SU-DHL-6 (cell line): ENCODE measurements at regions not wholly inside any gene's neighbourhood (a gene's known extent, or its start where the extent isn't known, plus 50 kb on each side); places are given as distances from the start of the nearest gene placed in this dataset.

ENCODE experiments used
- CTCF ChIP-seq: fragments of 200-600 bp; sonication (generic); IDR thresholded peaks from one replicate; pipeline ENCODE4 v1.5.1; 2017; ENCODE audit warnings: antibody characterized with exemption, mild to moderate bottlenecking, low read length, moderate library complexity; ENCODE audit not compliant: insufficient read depth, poor library complexity, severe bottlenecking
- EZH2phosphoT487 ChIP-seq: fragments of 200-600 bp; sonication (generic), shearing (Covaris generic); conservative IDR thresholded peaks from 2 replicates; pipeline ENCODE4 v1.6.1; 2018; ENCODE audit warnings: mild to moderate bottlenecking, antibody characterized with exemption, low read length, moderate library complexity, mixed read lengths

- TF ChIP-seq CTCF = no peak
- no peak for TF ChIP-seq EZH2phosphoT487
Measured at GRCh38 chr7:106480616-106481031, 180.3 kb downstream of the CCDC71L start.
